ENCODE measurements at regions not wholly inside any gene's neighbourhood (a gene's known extent, or its start where the extent isn't known, plus 50 kb on each side); places are given as distances from the start of the nearest gene placed in this dataset.

- Histone ChIP-seq H2BK20ac (ENCODE audit: low read depth, low read length) (no peak overlapping the region), H3K23ac (ENCODE audit: low read depth, low read length) (no peak overlapping the region), H3K14ac (replicated peaks; ENCODE audit: low read depth, low read length) (no peak overlapping the region), H3K9me1 (ENCODE audit: insufficient read depth, low read length) (no peaks in the 10 kb centered on the region), H3K18ac (ENCODE audit: low read depth, low read length) (no peak overlapping the region), H3K27me3 (ENCODE audit: control insufficient read depth, insufficient read depth, low read length) (no peaks in the 10 kb centered on the region), H4K91ac (ENCODE audit: insufficient read depth, low read depth, low read length) (no peak overlapping the region), H2AK5ac (ENCODE audit: low read depth, low read length) (no peak overlapping the region), H3K4me3 (ENCODE audit: insufficient read depth, low read depth, low read length) (no peak overlapping the region), H2BK5ac (ENCODE audit: low read depth, low read length, poor library complexity, severe bottlenecking) (no peak overlapping the region), H2AFZ (replicated peaks; ENCODE audit: low read length, poor library complexity) (no peak overlapping the region), H2BK120ac (ENCODE audit: low read depth, low read length) (no peak overlapping the region), H3K36me3 (ENCODE audit: control insufficient read depth, insufficient read depth, low read length) (no peaks in the 10 kb centered on the region), H3K4me2 (ENCODE audit: low read depth, low read length) (no peak overlapping the region), H4K20me1 (ENCODE audit: insufficient read depth, low read length) (no peaks in the 10 kb centered on the region), H3K9ac (ENCODE audit: low read depth, low read length) (no peak overlapping the region), H3K56ac (ENCODE audit: extremely low read depth, insufficient read depth, low read length) (no peak overlapping the region), H3K27ac (ENCODE audit: insufficient read depth, low read length) (no peak overlapping the region), H3K4me1 (ENCODE audit: control insufficient read depth, insufficient read depth, low read length) (no peaks in the 10 kb centered on the region), H4K5ac (ENCODE audit: low read depth, low read length) (no peak overlapping the region), H2BK15ac (ENCODE audit: low read depth, low read length) (no peak overlapping the region), H4K8ac (ENCODE audit: low read depth in 2 of 2, low read length in 2 of 2) (no peak overlapping the region), H3K9me3 (ENCODE audit: control insufficient read depth, insufficient read depth, low read length) (no peaks in the 10 kb centered on the region), H2AK9ac (replicated peaks; ENCODE audit: low read depth, low read length, poor library complexity) (no peak overlapping the region), H3K79me1 (ENCODE audit: low read depth in 1 of 2, low read length in 2 of 2) (no peaks in the 10 kb centered on the region), H3K4ac (ENCODE audit: low read depth, low read length) (no peak overlapping the region)
- DNase-seq, result no peak
- TF ChIP-seq SMC3 (IDR thresholded peaks at IDR 0.05; ENCODE audit: low read depth, low read length) (no peak), FOS (IDR thresholded peaks at IDR 0.05; ENCODE audit: low read depth, low read length) (no peak)
- no peak for ATAC-seq (ENCODE audit: low read depth)
- no CpG with 5 or more reads among the region's 5 CpGs for WGBS, 2 experiments (ENCODE audit: extremely low coverage in 2 of 2, insufficient read length in 1 of 2)
- dilution Hi-C loops (cut with HindIII; ENCODE audit: low sequenced_read_pairs, unreplicated experiment), result no loop called here
- BruUV-seq (replicated peaks), result no TSS peak
- intact Hi-C loops (cut with micrococcal nuclease), result loop anchor here (2.0 to 5.0 kb wide), 2 partner anchors 513 to 822 kb away; no protein-coding TSS in a partner anchor
- in situ Hi-C loops (cut with MboI; ENCODE audit: low sequenced_read_pairs), result loop anchor here (10.0 kb wide), 1 partner anchor 291 kb away; no protein-coding TSS in a partner anchor
- ChIA-PET CTCF (no interaction called here), POLR2A (ENCODE audit: unreplicated experiment) (no interaction called here)
Measured at GRCh38 chr14:38723959-38724358, 379.1 kb downstream of the SEC23A start.
